Suprapubic skin (tissue), 4 donors: ENCODE measurements at regions not wholly inside any gene's neighbourhood (a gene's known extent, or its start where the extent isn't known, plus 50 kb on each side); places are given as distances from the start of the nearest gene placed in this dataset.
A peak's percentile ranks its signal among the peaks of the same experiment; 100 is the strongest.

Source experiments
- DNase-seq, 2 donors: peaks; one replicate each; pipeline ENCODE4 v3.0.0-alpha.2; 2019; ENCODE audit warnings: low spot score in 2 of 2
- H3K27ac ChIP-seq: fragments of 200-600 bp; sonication (generic); one replicate; pipeline ENCODE4 v1.5.1; 2019
- H3K27me3 ChIP-seq: fragments of 200-600 bp; sonication (generic); one replicate; pipeline ENCODE4 v1.5.1; 2019
- H3K36me3 ChIP-seq: fragments of 200-600 bp; sonication (generic); one replicate; pipeline ENCODE4 v1.5.1; 2019
- H3K4me1 ChIP-seq: fragments of 200-600 bp; sonication (generic); one replicate; pipeline ENCODE4 v1.5.1; 2019
- H3K4me3 ChIP-seq: fragments of 200-600 bp; sonication (generic); one replicate; pipeline ENCODE4 v1.5.1; 2019; ENCODE audit warnings: mild to moderate bottlenecking
- H3K9me3 ChIP-seq: fragments of 200-600 bp; sonication (generic); one replicate; pipeline ENCODE4 v1.5.1; 2019
- EP300 ChIP-seq: sonication (generic); formaldehyde crosslinking; IDR thresholded peaks from one replicate; pipeline ENCODE4 v1.6.1; 2017; ENCODE audit warnings: antibody characterized with exemption
- POLR2A ChIP-seq, 2 donors: fragments of 450-650 bp; IDR thresholded peaks; one replicate each; pipeline ENCODE4 v1.6.1; 2017; ENCODE audit warnings: antibody characterized with exemption in 2 of 2, mild to moderate bottlenecking in 2 of 2, moderate library complexity in 2 of 2
- POLR2AphosphoS5 ChIP-seq, 3 donors: sonication (generic); formaldehyde crosslinking; IDR thresholded peaks; one replicate each; pipeline ENCODE4 v1.6.1; 2017; ENCODE audit warnings: antibody characterized with exemption in 3 of 3
- WGBS: methylation state at CpG from one replicate; pipeline ENCODE4 v1.1.5; 2018; 5-methylcytosine and 5-hydroxymethylcytosine counted together
- TF ChIP-seq, protein P1 (sequence below), 2 donors: fragments of 200-600 bp in 1 of 2; fragments of 450-650 bp in 1 of 2; sonication (generic) in 1 of 2; IDR thresholded peaks; one replicate each; pipeline ENCODE4 v1.5.1; 2016 to 2019; ENCODE audit warnings: antibody characterized with exemption in 2 of 2, mild to moderate bottlenecking in 1 of 2, moderate library complexity in 1 of 2

DNA sequence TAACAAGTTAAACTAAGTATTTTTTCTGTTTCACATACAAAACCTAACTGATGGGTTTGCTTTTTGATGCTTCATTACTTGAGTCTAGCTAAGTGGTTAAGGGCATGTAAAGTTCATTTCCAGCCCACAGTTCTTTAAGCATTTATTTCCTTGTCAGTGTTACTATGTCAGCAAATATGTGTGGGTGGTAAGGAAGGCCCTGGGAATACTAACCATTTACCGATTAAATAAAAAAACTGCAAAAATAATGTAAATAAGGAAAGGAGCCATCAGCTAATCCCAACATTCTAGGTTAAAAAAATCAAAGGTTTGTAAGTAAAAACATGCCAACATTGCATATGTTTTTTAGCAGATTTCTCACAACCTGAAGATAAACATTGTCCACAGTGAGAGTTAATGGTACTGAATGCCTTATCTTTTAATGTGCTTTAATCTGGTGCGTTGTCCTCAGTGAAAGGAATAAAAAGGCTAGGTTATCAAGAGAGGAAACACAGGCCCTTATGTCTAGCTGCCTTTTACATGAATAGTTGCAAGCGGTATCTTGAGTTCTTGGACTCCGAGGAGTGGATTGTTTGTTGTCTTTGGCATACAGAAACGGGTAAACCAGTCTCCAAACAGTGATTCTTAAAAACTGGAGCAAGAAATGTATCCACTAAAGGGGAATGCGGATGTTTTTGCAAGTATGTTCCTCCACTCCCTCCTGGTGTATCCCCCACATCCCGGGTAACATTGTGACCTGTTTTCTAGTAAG lies 949.6 kb upstream of the SLC10A2 start:
- WGBS, result 46% methylated on average over 7 of the region's 7 CpGs
- Histone ChIP-seq H3K9me3 (no peaks in the 10 kb centered on the region), H3K4me3 (no peak overlapping the region), H3K4me1 (peaks cover 8% of the 10 kb centered on the region), H3K27me3 (no peaks in the 10 kb centered on the region), H3K27ac (peak overlapping the region; percentile 20), H3K36me3 (no peaks in the 10 kb centered on the region)
- TF ChIP-seq POLR2AphosphoS5 (IDR thresholded peaks at IDR 0.05) (no peak), EP300 (no peak), POLR2A (IDR thresholded peaks at IDR 0.05) (no peak)
- TF ChIP-seq, protein P1, sequence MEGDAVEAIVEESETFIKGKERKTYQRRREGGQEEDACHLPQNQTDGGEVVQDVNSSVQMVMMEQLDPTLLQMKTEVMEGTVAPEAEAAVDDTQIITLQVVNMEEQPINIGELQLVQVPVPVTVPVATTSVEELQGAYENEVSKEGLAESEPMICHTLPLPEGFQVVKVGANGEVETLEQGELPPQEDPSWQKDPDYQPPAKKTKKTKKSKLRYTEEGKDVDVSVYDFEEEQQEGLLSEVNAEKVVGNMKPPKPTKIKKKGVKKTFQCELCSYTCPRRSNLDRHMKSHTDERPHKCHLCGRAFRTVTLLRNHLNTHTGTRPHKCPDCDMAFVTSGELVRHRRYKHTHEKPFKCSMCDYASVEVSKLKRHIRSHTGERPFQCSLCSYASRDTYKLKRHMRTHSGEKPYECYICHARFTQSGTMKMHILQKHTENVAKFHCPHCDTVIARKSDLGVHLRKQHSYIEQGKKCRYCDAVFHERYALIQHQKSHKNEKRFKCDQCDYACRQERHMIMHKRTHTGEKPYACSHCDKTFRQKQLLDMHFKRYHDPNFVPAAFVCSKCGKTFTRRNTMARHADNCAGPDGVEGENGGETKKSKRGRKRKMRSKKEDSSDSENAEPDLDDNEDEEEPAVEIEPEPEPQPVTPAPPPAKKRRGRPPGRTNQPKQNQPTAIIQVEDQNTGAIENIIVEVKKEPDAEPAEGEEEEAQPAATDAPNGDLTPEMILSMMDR (IDR thresholded peaks at IDR 0.05), result no peak
- DNase-seq, result no peak

DNA sequence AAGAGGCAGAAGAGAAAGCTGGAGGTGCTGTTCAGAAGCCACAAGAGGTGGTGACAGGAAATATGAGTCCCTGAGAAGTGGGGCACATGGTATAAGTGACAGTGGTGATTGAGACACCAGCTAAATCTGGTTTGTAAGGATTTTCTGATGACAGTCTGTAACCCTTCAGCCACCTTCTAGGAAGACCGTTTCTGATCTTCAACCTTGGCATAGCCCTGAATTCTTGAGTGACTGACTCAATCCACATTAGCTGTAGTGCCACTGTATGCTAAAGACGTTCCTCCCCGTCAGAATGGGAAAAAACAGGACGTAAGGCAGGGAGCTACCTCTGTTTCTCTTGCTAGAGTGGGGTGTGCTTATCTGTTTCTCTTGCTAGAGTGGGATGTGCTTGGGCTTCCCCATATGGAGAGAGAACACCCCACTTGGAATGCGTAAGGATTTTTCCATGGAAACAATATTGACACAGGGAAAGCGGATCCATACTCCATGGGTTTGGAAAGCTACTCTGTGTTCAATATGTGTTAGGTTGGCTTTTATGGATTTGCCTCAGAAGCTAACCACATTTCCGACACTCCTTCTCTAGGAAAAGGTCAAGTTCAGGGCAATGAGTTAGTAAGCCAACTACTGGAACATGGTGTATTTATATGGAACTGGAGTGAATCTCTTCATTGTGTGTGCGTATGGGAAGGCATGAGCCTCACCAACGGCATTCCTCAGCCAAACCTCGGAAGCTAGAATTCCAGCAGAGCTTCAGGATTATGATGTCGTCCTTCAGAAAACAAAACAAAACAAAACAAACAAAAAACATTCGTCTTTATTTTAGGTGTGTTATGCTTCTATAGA lies 948.8 kb upstream of the SLC10A2 start:
- peak overlapping the region; percentile 20 for H3K27ac ChIP-seq
- TF ChIP-seq EP300 (no peak), POLR2AphosphoS5 (IDR thresholded peaks at IDR 0.05) (no peak), POLR2A (IDR thresholded peaks at IDR 0.05) (no peak)
- TF ChIP-seq, protein P1 (IDR thresholded peaks at IDR 0.05), result no peak
- WGBS, result 72% methylated on average over 12 of the region's 12 CpGs
- H3K27me3 ChIP-seq, result no peaks in the 10 kb centered on the region
- H3K4me3 ChIP-seq, result no peak overlapping the region
- H3K36me3 ChIP-seq, result no peaks in the 10 kb centered on the region
- H3K9me3 ChIP-seq, result no peaks in the 10 kb centered on the region
- no peak for DNase-seq
- H3K4me1 ChIP-seq, result peaks cover 8% of the 10 kb centered on the region

DNA sequence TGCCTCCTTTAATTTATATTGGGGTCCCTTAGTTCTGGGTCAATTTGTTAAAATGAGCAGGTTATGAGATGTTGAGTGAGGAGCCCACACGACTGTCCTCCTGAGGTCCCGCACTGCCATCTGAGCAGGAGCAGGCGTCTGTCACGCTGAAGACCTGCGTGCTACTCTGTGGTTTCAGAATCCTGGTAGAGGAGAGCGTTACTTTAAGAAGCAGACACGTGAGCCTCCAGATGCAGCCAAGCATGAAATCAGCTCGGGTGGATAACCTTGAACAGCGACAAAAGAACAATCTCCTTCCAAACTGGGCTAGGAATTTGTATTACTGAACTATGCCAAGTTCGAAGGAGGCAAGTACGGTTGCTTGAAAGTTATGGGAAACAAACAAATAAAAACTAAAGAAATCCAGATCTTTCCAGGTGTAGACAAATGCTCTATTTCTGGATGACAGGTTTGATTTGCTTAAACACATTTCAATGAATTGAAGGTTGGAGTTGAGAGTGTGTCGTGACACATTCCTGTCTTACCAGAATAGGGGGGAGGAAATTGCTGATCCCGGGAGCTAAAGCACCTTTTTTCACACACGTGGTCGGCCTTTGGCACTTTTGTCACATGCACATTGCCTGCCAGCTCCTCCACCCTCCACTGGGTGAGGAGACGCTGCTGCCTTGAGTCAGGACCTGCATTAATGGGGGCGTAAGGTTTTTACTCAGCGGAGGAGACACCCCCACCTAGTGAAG lies 945.5 kb upstream of the SLC10A2 start:
- 37% methylated on average over 18 of the region's 18 CpGs for WGBS
- DNase-seq, result no peak
- TF ChIP-seq, protein P1 (IDR thresholded peaks at IDR 0.05), result no peak
- TF ChIP-seq POLR2A (IDR thresholded peaks at IDR 0.05) (no peak), EP300 (no peak), POLR2AphosphoS5 (IDR thresholded peaks at IDR 0.05) (no peak)

DNA sequence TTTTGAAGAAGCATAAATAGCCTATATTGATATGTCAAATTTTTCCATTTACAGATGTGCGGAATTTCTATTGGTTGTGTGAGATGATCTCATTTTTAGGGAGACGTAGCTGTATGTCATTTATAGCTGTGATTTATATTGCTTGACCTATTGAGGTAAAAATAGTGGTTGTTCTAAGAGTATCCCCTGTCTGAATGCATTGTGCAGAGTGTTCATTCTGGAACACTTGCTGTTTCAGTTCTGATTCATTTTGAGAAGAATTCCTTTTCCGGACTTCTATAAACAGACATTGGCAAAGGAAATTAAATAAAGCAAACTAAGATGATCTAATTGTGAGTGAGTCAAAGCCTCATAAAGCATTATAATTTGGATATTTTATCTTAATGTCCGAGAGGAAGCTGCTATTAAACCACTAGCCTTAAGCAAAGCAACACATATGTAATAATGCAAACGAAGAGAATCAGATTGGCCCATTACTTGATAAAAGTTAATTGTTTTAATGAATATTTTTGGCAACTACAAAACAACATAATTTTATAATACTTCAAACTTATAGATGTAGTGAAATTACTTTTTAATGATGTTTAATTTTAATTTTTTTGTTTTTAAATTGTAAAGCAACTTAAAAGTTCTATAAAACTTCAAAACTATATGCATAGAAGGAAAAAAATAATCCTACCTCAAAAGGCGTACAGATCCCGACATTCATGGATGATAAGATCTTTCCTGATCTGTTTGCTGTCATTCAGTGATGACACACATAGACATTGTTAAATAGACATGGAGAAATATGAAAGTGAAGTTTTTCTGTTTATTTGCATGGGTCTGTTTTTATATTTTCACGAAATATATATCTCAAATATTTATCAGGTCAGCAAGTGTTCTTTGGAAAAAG lies 942.6 kb upstream of the SLC10A2 start:
- Histone ChIP-seq H3K27ac (no peak overlapping the region), H3K27me3 (no peaks in the 10 kb centered on the region), H3K36me3 (no peaks in the 10 kb centered on the region), H3K4me1 (peaks cover 3% of the 10 kb centered on the region), H3K4me3 (no peak overlapping the region), H3K9me3 (no peaks in the 10 kb centered on the region)
- TF ChIP-seq POLR2A (IDR thresholded peaks at IDR 0.05), result no peak
- TF ChIP-seq EP300, result no peak
- TF ChIP-seq POLR2AphosphoS5 (IDR thresholded peaks at IDR 0.05), result no peak
- TF ChIP-seq, protein P1 (IDR thresholded peaks at IDR 0.05), result no peak
- 58% methylated on average over 8 of the region's 8 CpGs for WGBS
- no peak for DNase-seq

More for the DNA sequence above, 945.5 kb upstream of the SLC10A2 start:
- Histone ChIP-seq H3K27me3 (no peaks in the 10 kb centered on the region), H3K9me3 (no peaks in the 10 kb centered on the region), H3K27ac (no peak overlapping the region), H3K36me3 (no peaks in the 10 kb centered on the region), H3K4me3 (peak overlapping the region; percentile 6), H3K4me1 (peaks cover 8% of the 10 kb centered on the region)
